IPS DF 4.7 (cell line): ENCODE measurements at regions not wholly inside any gene's neighbourhood (a gene's known extent, or its start where the extent isn't known, plus 50 kb on each side); places are given as distances from the start of the nearest gene placed in this dataset.

Experiments used
- DNase-seq: peaks from one replicate; pipeline ENCODE4 v3.0.0-alpha.2; 2013; ENCODE audit warnings: low spot score; ENCODE audit errors: extremely low read depth

DNA sequence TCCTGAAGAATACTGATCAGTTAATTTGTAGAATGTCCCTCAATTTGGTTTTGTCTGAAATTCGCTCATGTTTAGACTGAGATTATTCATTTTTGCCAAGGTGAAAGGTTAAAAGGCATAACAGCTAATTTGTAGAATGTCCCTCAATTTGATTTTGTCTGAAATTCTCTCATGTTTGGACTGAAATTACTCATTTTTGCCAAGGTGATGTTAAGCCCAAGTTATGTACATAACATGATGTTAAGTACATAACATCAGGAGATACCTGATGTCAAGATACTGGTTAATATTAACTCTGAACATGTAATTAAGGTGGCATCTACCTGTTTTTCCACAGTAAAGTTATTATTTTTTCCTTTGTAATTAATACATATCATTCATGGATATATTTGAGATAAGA lies 243.4 kb upstream of the PMFBP1 start:
- DNase-seq, result no peak

GRCh38 chr16:72410492-72410891 lies 238.5 kb upstream of the PMFBP1 start:
- DNase-seq, result no peak

GRCh38 chr16:72409423-72409822 lies 237.5 kb upstream of the PMFBP1 start:
- no peak for DNase-seq

DNA sequence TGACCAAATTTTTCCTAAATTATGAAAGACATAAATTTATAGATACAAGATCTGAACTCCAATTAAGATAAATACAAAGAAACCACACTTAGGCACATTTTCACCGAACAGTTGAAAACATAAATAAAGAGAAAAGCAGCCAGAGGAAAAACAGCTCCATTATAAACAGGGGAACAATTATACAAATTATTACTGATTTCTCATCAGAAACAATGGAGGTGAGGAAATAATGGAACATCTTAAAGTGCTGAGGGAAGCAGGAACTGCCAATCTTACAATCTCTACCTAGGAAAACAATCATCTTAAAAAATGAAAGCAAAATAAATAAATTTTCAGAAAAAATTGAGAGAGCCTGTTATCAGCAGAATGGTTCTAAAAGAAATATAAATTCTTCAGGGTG lies 234.4 kb upstream of the PMFBP1 start:
- no peak for DNase-seq

- no peak for DNase-seq
These were observed 232.3 kb upstream of the PMFBP1 start for GRCh38 chr16:72404299-72404698.

- no peak for DNase-seq
These were observed 229.1 kb upstream of the PMFBP1 start for GRCh38 chr16:72401084-72401361.

- peak; percentile 75 for DNase-seq
These were observed 228.5 kb upstream of the PMFBP1 start for GRCh38 chr16:72400257-72401083.

DNA sequence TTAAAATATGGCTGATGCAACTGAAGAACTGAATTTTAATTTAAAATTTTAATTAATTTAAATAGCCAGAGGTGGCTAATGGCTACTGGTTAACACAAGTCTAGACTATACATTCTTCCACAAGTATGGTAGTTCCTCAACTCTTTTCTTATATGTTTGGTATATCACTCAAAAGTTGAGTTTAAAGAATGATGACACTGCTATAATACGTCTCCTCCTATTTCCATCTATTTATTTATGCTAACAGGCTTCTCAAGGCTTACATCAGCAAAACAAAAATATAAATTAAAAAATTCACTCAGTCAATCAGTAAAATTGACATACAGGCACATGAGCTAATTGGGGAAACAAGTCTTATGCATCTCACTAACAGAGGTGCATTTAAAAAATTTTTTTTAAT lies 227.9 kb upstream of the PMFBP1 start:
- no peak for DNase-seq

GRCh38 chr16:72397876-72398275 lies 225.9 kb upstream of the PMFBP1 start:
- DNase-seq, result no peak

DNA sequence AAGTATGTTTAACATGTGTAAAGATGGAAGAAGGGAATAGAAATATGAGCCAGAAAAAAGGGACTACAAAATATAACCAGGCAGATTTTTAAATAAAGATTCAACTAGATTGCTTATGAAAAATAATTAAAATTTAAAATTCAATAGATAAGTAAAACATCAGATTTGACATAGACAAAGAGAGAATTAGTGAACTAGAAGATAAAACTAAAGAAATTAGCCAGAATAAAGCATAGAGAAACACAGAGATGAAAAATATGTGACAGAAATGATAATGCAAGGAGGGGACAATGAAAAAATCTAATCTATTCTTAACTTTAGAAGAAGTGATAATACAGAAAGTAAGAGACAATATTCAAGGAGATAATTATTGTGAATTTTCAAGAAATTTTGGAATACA lies 222.6 kb upstream of the PMFBP1 start:
- no peak for DNase-seq

DNA sequence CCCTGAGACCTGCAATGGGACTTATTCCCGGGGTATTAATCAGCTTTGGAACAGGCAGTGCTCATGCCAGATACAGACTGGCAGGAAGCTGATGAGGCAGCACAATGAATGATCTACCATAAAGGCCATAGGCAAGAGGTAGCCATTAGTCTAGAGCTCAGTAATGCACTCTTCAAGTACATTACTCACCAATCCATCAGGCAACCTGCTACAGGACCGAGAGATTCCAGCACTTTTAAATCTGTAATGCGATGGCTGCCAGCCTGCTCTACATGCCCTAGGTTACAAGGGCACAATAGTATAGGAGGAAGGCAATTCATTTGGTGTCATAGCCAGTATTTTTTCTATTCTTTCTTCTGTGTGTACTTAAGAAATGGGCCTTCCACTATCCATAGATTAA lies 217.8 kb upstream of the PMFBP1 start:
- no peak for DNase-seq

GRCh38 chr16:72388007-72388406 lies 216.1 kb upstream of the PMFBP1 start:
- no peak for DNase-seq

DNA sequence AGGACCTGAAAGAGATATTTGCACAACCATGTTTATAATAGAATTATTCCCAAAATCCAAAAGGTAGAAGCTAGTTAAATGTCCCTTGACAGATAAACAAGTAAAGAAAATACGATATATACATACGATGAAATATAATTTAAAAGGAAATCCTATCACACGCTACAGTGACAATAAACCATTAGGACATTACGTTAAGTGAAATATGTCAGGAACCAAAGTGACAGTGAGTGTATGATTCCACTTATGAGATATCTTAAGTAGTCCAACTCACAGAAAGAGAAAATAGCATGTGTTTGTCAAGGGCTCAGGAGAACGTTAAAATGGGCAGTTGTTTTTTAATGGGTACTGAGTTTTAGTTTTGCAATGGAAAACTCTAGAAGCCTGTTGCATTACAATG lies 212.7 kb upstream of the PMFBP1 start:
- no peak for DNase-seq

DNA sequence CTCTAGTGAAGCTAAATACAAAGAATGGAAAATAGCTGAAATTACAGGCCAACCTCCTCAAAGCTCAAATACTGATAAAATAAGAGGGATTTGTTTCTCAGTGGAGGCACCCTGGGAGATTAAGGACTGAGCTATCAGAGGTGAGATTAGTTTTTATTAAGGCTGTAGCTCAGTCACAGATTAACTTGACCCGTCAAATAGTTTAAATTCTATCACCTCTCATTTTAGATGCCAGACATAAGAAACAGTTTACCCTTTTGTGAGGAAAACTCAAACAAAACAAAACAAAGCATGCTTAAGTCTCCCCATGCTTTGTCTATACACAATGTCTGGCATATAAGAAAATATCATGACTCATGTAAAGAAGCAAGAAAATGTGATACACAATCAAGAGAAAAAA lies 208.3 kb upstream of the PMFBP1 start:
- DNase-seq, result no peak

GRCh38 chr16:72373201-72373600 lies 201.2 kb upstream of the PMFBP1 start:
- DNase-seq, result no peak

DNA sequence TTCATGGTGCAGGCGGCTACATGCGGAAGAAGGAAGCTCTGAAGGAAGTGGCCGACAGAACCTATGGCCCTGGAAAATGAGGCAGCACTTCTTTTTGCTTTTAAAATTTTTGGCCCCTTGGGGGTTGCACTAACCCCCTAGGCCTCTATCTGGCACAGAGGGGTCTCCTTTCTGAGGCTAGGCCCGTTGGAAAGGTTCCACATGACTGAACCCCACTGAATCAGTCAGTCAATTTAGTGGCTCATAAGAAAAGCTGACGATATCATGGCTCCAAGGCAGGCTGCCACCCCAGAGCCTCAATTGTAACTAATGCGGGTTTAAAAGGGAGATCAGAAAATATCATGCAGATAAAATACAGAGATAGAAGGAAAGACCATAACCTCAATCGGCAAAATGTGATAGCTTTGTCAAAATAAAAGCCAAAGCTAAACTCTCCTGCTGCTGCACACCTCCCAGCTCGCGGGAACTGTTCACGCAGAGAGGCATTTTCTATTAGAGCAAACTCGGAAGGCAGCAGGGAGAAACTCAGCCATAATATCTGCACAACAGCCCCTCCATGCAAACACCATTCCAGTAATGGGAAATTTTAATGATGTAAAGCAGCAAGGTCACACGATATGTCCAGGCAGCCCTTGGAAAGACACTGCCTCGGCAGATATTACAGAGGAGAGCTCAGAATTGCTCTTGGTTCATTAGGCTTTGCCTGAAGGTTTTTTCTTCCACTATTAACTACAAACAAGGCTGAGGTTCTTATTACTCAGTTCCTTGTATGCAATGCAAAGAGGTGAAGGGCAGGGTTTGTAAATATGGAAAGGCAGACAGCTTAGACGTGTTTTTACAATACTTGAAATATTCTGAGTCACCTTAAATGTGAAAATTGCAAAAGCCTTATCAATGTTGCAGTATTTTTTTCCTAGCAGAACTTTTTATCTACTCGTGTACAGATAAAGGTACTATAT lies 200.4 kb upstream of the PMFBP1 start:
- no peak for DNase-seq

- peak; percentile 36 for DNase-seq
These were observed 199.5 kb upstream of the PMFBP1 start for GRCh38 chr16:72371307-72372086.

GRCh38 chr16:72369274-72369673 lies 197.3 kb upstream of the PMFBP1 start:
- no peak for DNase-seq

- no peak for DNase-seq
These were observed 195.9 kb upstream of the PMFBP1 start for GRCh38 chr16:72367851-72368250.

- no peak for DNase-seq
These were observed 191.0 kb upstream of the PMFBP1 start for GRCh38 chr16:72362973-72363372.

DNA sequence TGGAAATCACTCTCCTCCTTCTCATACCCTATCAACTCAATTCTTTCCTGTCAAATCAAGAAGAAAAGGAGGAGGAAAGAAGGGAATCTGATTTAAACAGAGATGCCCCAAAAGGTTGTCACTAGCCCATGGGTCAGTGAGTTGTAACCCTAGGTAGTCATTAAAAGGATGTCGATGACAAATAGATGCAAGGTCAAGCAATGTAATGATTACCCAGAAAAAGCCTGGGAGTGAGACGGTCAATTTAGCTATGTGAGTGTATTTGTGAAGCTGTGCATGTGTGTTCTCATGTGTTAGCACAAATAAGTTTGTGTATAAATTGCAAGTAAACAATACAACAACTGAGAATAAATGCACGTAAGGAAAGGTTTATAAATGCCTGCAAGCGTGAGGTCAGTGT lies 190.5 kb upstream of the PMFBP1 start:
- no peak for DNase-seq

DNA sequence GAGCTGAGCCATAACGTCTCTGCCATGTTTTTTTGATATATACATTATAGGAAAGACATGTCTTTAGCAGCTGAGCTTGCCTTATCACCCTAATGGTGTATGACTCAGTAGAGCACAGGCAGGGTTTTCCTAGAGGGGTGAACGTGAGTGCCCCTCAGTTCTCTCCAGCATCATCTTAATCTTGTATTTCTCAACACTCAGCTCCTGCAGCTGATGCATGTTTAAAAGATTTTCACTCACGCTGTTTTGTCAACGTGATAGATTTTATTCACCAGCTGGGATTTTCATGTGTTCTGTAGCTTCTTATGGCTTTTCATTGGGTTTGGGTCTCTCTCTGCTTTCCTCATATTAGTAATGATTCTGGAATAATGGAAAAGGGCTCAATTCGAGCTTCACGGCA lies 186.0 kb upstream of the PMFBP1 start:
- no peak for DNase-seq
